Tibial artery (tissue), 4 donors: ENCODE measurements at regions not wholly inside any gene's neighbourhood (a gene's known extent, or its start where the extent isn't known, plus 50 kb on each side); places are given as distances from the start of the nearest gene placed in this dataset.

Experiments used
- DNase-seq, 2 donors: peaks; one replicate each; pipeline ENCODE4 v3.0.0-alpha.2; 2019
- H3K27ac ChIP-seq, 2 donors: fragments of 200-600 bp; sonication (generic) in 1 of 2; 1 replicate in 1 of 2; 2 replicates in 1 of 2; pipeline ENCODE4 v1.5.1; 2018 to 2019; ENCODE audit warnings: mild to moderate bottlenecking in 1 of 2
- H3K27me3 ChIP-seq, 2 donors: fragments of 200-600 bp; sonication (generic) in 1 of 2; one replicate each; pipeline versions ENCODE4 v1.5.1 to v1.6.0; 2016 to 2019
- H3K36me3 ChIP-seq, 3 donors: fragments of 200-600 bp; sonication (generic) in 2 of 3; one replicate each; pipeline ENCODE4 v1.5.1; 2016 to 2019; ENCODE audit warnings: mild to moderate bottlenecking in 2 of 3
- H3K4me1 ChIP-seq, 4 donors: fragments of 200-600 bp; sonication (generic) in 2 of 4; 1 replicate in 3 of 4; 2 replicates in 1 of 4; pipeline ENCODE4 v1.5.1; 2016 to 2019
- H3K4me3 ChIP-seq, 2 donors: fragments of 200-600 bp; sonication (generic) in 1 of 2; 1 replicate in 1 of 2; 2 replicates in 1 of 2; pipeline ENCODE4 v1.5.1; 2018 to 2019; ENCODE audit warnings: mild to moderate bottlenecking in 2 of 2
- H3K9me3 ChIP-seq, 3 donors: fragments of 200-600 bp; sonication (generic) in 1 of 3; one replicate each; pipeline ENCODE4 v1.5.1; 2016 to 2019
- CTCF ChIP-seq, 2 experiments: fragments of 200-600 bp in 1 of 2; fragments of 450-650 bp in 1 of 2; IDR thresholded peaks; one replicate each; pipeline ENCODE4 v1.5.1; 2017 to 2019; ENCODE audit warnings: antibody characterized with exemption in 2 of 2, mild to moderate bottlenecking in 1 of 2, moderate library complexity in 1 of 2
- intact Hi-C: fragments of 100-400 bp; cut with DNase I; formaldehyde crosslinking; loops from one replicate; pipeline ENCODE4 v1.15.0; 2023; ENCODE audit warnings: low total_unique reads

GRCh38 chr17:31691251-31691905 lies 167.7 kb downstream of the COPRS start:
- H3K4me3 ChIP-seq: no peak overlapping the region
- DNase-seq: no peak
- intact Hi-C loops: loop anchor here (5.0 to 10.0 kb wide), 2 partner anchors 41 to 143 kb away; no protein-coding TSS in a partner anchor

GRCh38 chr17:31690151-31690551 lies 168.9 kb downstream of the COPRS start:
- no peak overlapping the region for H3K27ac ChIP-seq
- no peak overlapping the region for H3K4me3 ChIP-seq
- H3K27me3 ChIP-seq: no peaks in the 10 kb centered on the region
- no peak for DNase-seq
- peaks cover 0 to 41% (median 36%) of the 10 kb centered on the region in 4 donors for H3K4me1 ChIP-seq
- H3K36me3 ChIP-seq: no peaks in the 10 kb centered on the region
- TF ChIP-seq CTCF (IDR thresholded peaks at IDR 0.05): no peak
- H3K9me3 ChIP-seq: no peaks in the 10 kb centered on the region
- intact Hi-C loops: loop anchor here (5.0 to 10.0 kb wide), 2 partner anchors 42 to 145 kb away; no protein-coding TSS in a partner anchor

More at GRCh38 chr17:31691251-31691905, 167.7 kb downstream of the COPRS start:
- peak overlapping the region; percentile 71 to 75 for H3K27ac ChIP-seq
- TF ChIP-seq CTCF (IDR thresholded peaks at IDR 0.05): no peak
- H3K9me3 ChIP-seq: no peaks in the 10 kb centered on the region
- no peaks in the 10 kb centered on the region for H3K27me3 ChIP-seq
- no peaks in the 10 kb centered on the region for H3K36me3 ChIP-seq
- H3K4me1 ChIP-seq: peaks cover 8 to 52% (median 48%) of the 10 kb centered on the region in 4 donors

- H3K36me3 ChIP-seq: no peaks in the 10 kb centered on the region
- intact Hi-C loops: no loop called here
- no peak for DNase-seq
Observed at GRCh38 chr17:31688701-31689100, 170.3 kb downstream of the COPRS start.

GRCh38 chr17:31687505-31688126 lies 171.4 kb downstream of the COPRS start:
- no peak for DNase-seq

More at GRCh38 chr17:31688701-31689100, 170.3 kb downstream of the COPRS start:
- H3K27me3 ChIP-seq: no peaks in the 10 kb centered on the region
- no peak overlapping the region for H3K27ac ChIP-seq
- no peak for TF ChIP-seq CTCF (IDR thresholded peaks at IDR 0.05)
- H3K9me3 ChIP-seq: no peaks in the 10 kb centered on the region
- H3K4me3 ChIP-seq: no peak overlapping the region
- H3K4me1 ChIP-seq: peaks cover 0 to 26% (median 26%) of the 10 kb centered on the region in 4 donors

GRCh38 chr17:31686495-31686894 lies 172.5 kb downstream of the COPRS start:
- H3K27me3 ChIP-seq: no peaks in the 10 kb centered on the region
- H3K4me1 ChIP-seq: peaks cover 0 to 4% (median 4%) of the 10 kb centered on the region in 4 donors
- no peaks in the 10 kb centered on the region for H3K36me3 ChIP-seq
- no peak overlapping the region for H3K27ac ChIP-seq
- no peak for DNase-seq
- TF ChIP-seq CTCF (IDR thresholded peaks at IDR 0.05): no peak
- H3K4me3 ChIP-seq: no peak overlapping the region
- no peaks in the 10 kb centered on the region for H3K9me3 ChIP-seq
- intact Hi-C loops: no loop called here

More at GRCh38 chr17:31687505-31688126, 171.4 kb downstream of the COPRS start:
- Histone ChIP-seq H3K27ac (no peak overlapping the region), H3K27me3 (no peaks in the 10 kb centered on the region), H3K9me3 (no peaks in the 10 kb centered on the region), H3K36me3 (no peaks in the 10 kb centered on the region), H3K4me3 (no peak overlapping the region), H3K4me1 (peaks cover 0 to 16% (median 15%) of the 10 kb centered on the region in 4 donors)
- TF ChIP-seq CTCF (IDR thresholded peaks at IDR 0.05): no peak
- intact Hi-C loops: no loop called here
